PFSK-1 (cell line): ENCODE measurements at regions not wholly inside any gene's neighbourhood (a gene's known extent, or its start where the extent isn't known, plus 50 kb on each side); places are given as distances from the start of the nearest gene placed in this dataset.

Experiments used
- FOXP2 ChIP-seq: optimal IDR thresholded peaks from 2 replicates; pipeline ENCODE3; 2011; ENCODE audit warnings: borderline replicate concordance, control low read depth, inconsistent platforms; ENCODE audit not compliant: insufficient read depth; ENCODE audit errors: extremely low read length, extremely low read depth
- POLR2AphosphoS5 ChIP-seq: IDR thresholded peaks from 2 replicates; pipeline ENCODE4 v1.6.1; 2012; ENCODE audit warnings: low read depth, mild to moderate bottlenecking, control low read depth, low read length, moderate library complexity
- REST ChIP-seq, 2 experiments: IDR thresholded peaks; 2 replicates each; pipeline versions ENCODE4 v1.6.1 to v1.8.0; 2011 to 2012; ENCODE audit warnings: low read depth in 2 of 2, low read length in 2 of 2, control low read depth in 1 of 2, inconsistent platforms in 1 of 2, mild to moderate bottlenecking in 1 of 2, moderate library complexity in 1 of 2; ENCODE audit not compliant: insufficient read depth in 1 of 2
- SIN3A ChIP-seq: IDR thresholded peaks from 2 replicates; pipeline ENCODE4 v1.6.1; 2012; ENCODE audit warnings: mild to moderate bottlenecking, low read length, moderate library complexity, borderline replicate concordance; ENCODE audit not compliant: insufficient read depth
- TAF1 ChIP-seq: IDR thresholded peaks from 2 replicates; pipeline ENCODE4 v1.6.1; 2012; ENCODE audit warnings: low read length, control low read depth, borderline replicate concordance; ENCODE audit not compliant: insufficient read depth

GRCh38 chr14:46147452-46147851 lies 504.1 kb downstream of the RPL10L start:
- no peak for TF ChIP-seq REST (IDR thresholded peaks at IDR 0.05; ENCODE audit: insufficient read depth in 1 of 2, low read depth in 2 of 2, low read length in 2 of 2)
- TF ChIP-seq POLR2AphosphoS5 = no peak
- no peak for TF ChIP-seq TAF1
- TF ChIP-seq FOXP2 = no peak
- no peak for TF ChIP-seq SIN3A

GRCh38 chr14:46147024-46147423 lies 504.6 kb downstream of the RPL10L start:
- no peak for TF ChIP-seq SIN3A

GRCh38 chr14:46140445-46140844 lies 511.1 kb downstream of the RPL10L start:
- no peak for TF ChIP-seq TAF1
- no peak for TF ChIP-seq POLR2AphosphoS5
- no peak for TF ChIP-seq REST (IDR thresholded peaks at IDR 0.05; ENCODE audit: insufficient read depth in 1 of 2, low read depth in 2 of 2, low read length in 2 of 2)
- TF ChIP-seq SIN3A = no peak

- no peak for TF ChIP-seq FOXP2
- no peak for TF ChIP-seq POLR2AphosphoS5
- TF ChIP-seq REST (IDR thresholded peaks at IDR 0.05; ENCODE audit: insufficient read depth in 1 of 2, low read depth in 2 of 2, low read length in 2 of 2) = no peak
- no peak for TF ChIP-seq TAF1
- TF ChIP-seq SIN3A = no peak
Measured at GRCh38 chr14:46139649-46140048, 511.9 kb downstream of the RPL10L start.

DNA sequence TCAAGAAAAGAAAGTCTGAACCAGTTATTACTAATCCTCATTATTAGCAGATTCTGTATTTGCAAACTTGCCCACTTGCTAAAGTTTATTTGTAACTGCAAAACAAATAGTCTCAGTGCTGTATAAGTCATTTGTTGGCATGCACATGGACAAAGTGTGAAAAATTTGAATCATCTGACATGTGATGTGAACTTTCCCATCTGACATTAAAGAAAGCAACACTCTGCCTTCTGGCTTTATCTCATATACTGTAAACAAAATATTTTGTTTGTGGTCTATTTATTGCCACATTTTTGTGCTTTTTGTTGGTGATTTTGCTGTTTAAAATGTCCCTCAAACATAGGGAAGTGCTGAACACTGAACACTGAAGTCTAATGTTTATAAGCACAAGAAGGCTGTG lies 513.8 kb downstream of the RPL10L start:
- TF ChIP-seq TAF1 (no peak), REST (IDR thresholded peaks at IDR 0.05; ENCODE audit: insufficient read depth in 1 of 2, low read depth in 2 of 2, low read length in 2 of 2) (no peak), FOXP2 (no peak), POLR2AphosphoS5 (no peak), SIN3A (no peak)

- TF ChIP-seq FOXP2 = no peak
- TF ChIP-seq POLR2AphosphoS5 = no peak
- no peak for TF ChIP-seq TAF1
- no peak for TF ChIP-seq REST (IDR thresholded peaks at IDR 0.05; ENCODE audit: insufficient read depth in 1 of 2, low read depth in 2 of 2, low read length in 2 of 2)
- TF ChIP-seq SIN3A = no peak
Measured at GRCh38 chr14:46136456-46136855, 515.1 kb downstream of the RPL10L start.
